Esophagus muscularis mucosa (tissue), 4 donors: ENCODE measurements at regions not wholly inside any gene's neighbourhood (a gene's known extent, or its start where the extent isn't known, plus 50 kb on each side); places are given as distances from the start of the nearest gene placed in this dataset.

Experiments used
- DNase-seq: peaks from one replicate; pipeline ENCODE4 v3.0.0-alpha.2; 2017; ENCODE audit errors: extremely low spot score
- H3K27ac ChIP-seq, 4 donors: fragments of 200-600 bp; sonication (generic); replicated peaks in 1 of 4; 1 replicate in 3 of 4; 2 replicates in 1 of 4; pipeline ENCODE4 v1.5.1; 2016 to 2019; ENCODE audit warnings: mild to moderate bottlenecking in 1 of 4
- H3K27me3 ChIP-seq, 4 donors: fragments of 200-600 bp; sonication (generic); one replicate each; pipeline versions ENCODE4 v1.5.1 to v1.6.0; 2016 to 2019
- H3K36me3 ChIP-seq, 4 donors: fragments of 200-600 bp; sonication (generic); one replicate each; pipeline ENCODE4 v1.5.1; 2016 to 2019
- H3K4me1 ChIP-seq, 4 donors: fragments of 200-600 bp; sonication (generic); one replicate each; pipeline ENCODE4 v1.5.1; 2016 to 2019
- H3K4me3 ChIP-seq, 4 donors: fragments of 200-600 bp; sonication (generic); 1 replicate in 2 of 4; 2 replicates in 2 of 4; pipeline ENCODE4 v1.5.1; 2016 to 2019; ENCODE audit warnings: mild to moderate bottlenecking in 4 of 4, moderate library complexity in 1 of 4
- H3K9me3 ChIP-seq, 4 donors: fragments of 200-600 bp; sonication (generic); 1 replicate in 3 of 4; 2 replicates in 1 of 4; pipeline ENCODE4 v1.5.1; 2016 to 2019
- EP300 ChIP-seq: sonication (generic); formaldehyde crosslinking; IDR thresholded peaks from one replicate; pipeline ENCODE4 v1.6.1; 2017; ENCODE audit warnings: antibody characterized with exemption
- POLR2A ChIP-seq: fragments of 450-650 bp; IDR thresholded peaks from one replicate; pipeline ENCODE4 v1.6.1; 2017; ENCODE audit warnings: antibody characterized with exemption, moderate library complexity, mild to moderate bottlenecking, low read depth
- POLR2AphosphoS5 ChIP-seq, 2 donors: sonication (generic); formaldehyde crosslinking; IDR thresholded peaks; one replicate each; pipeline ENCODE4 v1.6.1; 2017; ENCODE audit warnings: antibody characterized with exemption in 2 of 2
- WGBS: methylation state at CpG from one replicate; pipeline ENCODE4 v1.1.5; 2018; 5-methylcytosine and 5-hydroxymethylcytosine counted together
- intact Hi-C: fragments of 100-400 bp; cut with DNase I; formaldehyde crosslinking; loops from one replicate; pipeline ENCODE4 v1.15.1; 2023
- TF ChIP-seq, protein P1 (sequence below), 3 experiments: fragments of 200-600 bp in 2 of 3; fragments of 450-650 bp in 1 of 3; sonication (generic) in 2 of 3; IDR thresholded peaks; one replicate each; pipeline ENCODE4 v1.5.1; 2017 to 2019; ENCODE audit warnings: antibody characterized with exemption in 3 of 3, mild to moderate bottlenecking in 2 of 3, moderate library complexity in 1 of 3

DNA sequence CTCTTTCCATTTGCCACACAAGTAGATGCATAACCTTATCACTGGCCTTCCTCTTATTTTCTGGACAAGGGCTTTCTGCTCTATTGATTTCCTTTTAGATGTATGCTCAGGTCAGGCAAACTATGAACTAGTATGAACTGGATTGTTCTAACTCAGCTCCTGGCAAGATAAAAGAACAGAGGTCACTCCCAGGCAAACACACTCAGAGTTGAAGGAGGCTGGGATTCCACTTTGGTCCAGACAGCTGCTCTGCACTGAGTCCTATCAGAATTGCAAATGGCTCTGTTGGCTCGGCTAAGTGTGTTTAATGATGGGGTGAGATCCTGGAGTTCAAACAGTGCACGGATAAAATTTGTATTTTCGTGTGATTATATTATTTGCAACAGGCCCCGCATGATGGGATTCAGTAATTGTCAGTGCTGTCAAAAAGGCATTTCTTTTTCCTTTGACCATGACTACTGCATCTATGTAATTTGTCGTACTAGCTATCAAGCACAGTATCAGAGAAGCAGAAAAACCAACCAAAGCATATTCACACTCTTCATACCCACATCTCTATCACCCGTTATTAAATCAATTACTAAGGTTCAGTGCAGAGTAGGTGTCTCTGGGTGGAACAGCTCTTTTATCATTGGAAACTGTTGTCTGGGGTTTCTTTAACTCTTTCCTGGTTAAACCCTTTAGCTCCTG, 288.1 kb upstream of the PRKCQ start:
- H3K27ac ChIP-seq: no peak overlapping the region
- H3K4me3 ChIP-seq: no peak overlapping the region
- no peaks in the 10 kb centered on the region for H3K27me3 ChIP-seq
- TF ChIP-seq POLR2AphosphoS5 (IDR thresholded peaks at IDR 0.05): no peak
- no peak for TF ChIP-seq EP300
- 54% methylated on average over 6 of the region's 6 CpGs for WGBS
- no peaks in the 10 kb centered on the region for H3K4me1 ChIP-seq
- intact Hi-C loops: no loop called here
- H3K9me3 ChIP-seq: no peaks in the 10 kb centered on the region
- no peak for DNase-seq
- H3K36me3 ChIP-seq: no peaks in the 10 kb centered on the region

- TF ChIP-seq, protein P1, sequence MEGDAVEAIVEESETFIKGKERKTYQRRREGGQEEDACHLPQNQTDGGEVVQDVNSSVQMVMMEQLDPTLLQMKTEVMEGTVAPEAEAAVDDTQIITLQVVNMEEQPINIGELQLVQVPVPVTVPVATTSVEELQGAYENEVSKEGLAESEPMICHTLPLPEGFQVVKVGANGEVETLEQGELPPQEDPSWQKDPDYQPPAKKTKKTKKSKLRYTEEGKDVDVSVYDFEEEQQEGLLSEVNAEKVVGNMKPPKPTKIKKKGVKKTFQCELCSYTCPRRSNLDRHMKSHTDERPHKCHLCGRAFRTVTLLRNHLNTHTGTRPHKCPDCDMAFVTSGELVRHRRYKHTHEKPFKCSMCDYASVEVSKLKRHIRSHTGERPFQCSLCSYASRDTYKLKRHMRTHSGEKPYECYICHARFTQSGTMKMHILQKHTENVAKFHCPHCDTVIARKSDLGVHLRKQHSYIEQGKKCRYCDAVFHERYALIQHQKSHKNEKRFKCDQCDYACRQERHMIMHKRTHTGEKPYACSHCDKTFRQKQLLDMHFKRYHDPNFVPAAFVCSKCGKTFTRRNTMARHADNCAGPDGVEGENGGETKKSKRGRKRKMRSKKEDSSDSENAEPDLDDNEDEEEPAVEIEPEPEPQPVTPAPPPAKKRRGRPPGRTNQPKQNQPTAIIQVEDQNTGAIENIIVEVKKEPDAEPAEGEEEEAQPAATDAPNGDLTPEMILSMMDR (IDR thresholded peaks at IDR 0.05): no peak
- no peak for TF ChIP-seq EP300
- TF ChIP-seq POLR2A: no peak
- no peak for TF ChIP-seq POLR2AphosphoS5 (IDR thresholded peaks at IDR 0.05)
- H3K9me3 ChIP-seq: no peaks in the 10 kb centered on the region
- no peak overlapping the region for H3K4me3 ChIP-seq
- WGBS: 71% methylated on average over 2 of the region's 2 CpGs
- no peaks in the 10 kb centered on the region for H3K4me1 ChIP-seq
- H3K36me3 ChIP-seq: no peaks in the 10 kb centered on the region
- no peak for DNase-seq
- H3K27me3 ChIP-seq: no peaks in the 10 kb centered on the region
- intact Hi-C loops: no loop called here
- H3K27ac ChIP-seq: no peak overlapping the region
These were observed 286.7 kb upstream of the PRKCQ start for GRCh38 chr10:6866757-6867156.

DNA sequence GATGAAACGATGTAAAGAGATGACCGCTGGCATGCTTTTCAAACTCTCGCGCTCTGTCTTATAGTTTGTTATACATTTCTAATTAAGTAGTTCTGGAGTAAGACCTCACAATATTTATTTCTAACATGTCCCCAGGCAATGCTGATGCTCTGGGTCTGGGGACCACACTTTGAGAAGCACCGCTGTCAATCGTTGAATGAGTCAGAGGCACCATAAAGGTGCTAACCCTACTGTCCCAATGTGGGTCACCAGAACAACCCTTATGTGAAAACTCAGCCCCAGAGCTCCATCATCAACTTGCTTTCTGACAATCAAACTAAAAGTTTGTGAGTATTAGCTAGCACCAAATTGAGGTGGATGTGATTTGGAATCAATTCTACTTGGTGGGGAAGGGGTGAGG, 284.1 kb upstream of the PRKCQ start:
- WGBS: 94% methylated on average over 6 of the region's 6 CpGs
- intact Hi-C loops: no loop called here
- no peak for TF ChIP-seq POLR2AphosphoS5 (IDR thresholded peaks at IDR 0.05)
- TF ChIP-seq, protein P1 (IDR thresholded peaks at IDR 0.05): no peak
- no peak for TF ChIP-seq POLR2A
- no peak for TF ChIP-seq EP300
- no peaks in the 10 kb centered on the region for H3K4me1 ChIP-seq
- H3K36me3 ChIP-seq: no peaks in the 10 kb centered on the region
- H3K27me3 ChIP-seq: no peaks in the 10 kb centered on the region
- H3K9me3 ChIP-seq: no peaks in the 10 kb centered on the region
- no peak overlapping the region for H3K4me3 ChIP-seq
- H3K27ac ChIP-seq: no peak overlapping the region
- DNase-seq: no peak

DNA sequence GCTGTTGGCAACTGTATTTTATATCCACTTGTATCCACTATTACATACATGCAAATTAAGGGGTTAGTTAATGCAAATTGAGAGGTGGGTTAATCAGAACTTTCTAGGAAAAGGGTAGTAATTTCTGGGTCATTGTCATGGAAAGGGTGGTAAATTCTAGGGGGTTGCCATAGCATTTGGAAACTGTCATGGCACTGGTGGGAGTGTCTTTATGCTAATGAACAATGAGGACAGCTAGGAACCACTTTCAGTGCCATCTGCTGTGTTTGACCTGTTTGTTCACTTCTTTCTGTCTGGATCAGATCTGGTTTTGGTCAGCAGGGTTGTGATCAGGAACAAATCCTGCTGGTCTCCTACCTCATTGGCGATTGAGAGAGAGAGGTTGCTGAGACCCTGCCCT, 283.3 kb upstream of the PRKCQ start:
- DNase-seq: no peak
- TF ChIP-seq POLR2AphosphoS5 (IDR thresholded peaks at IDR 0.05): no peak
- TF ChIP-seq EP300: no peak
- TF ChIP-seq POLR2A: no peak
- TF ChIP-seq, protein P1 (IDR thresholded peaks at IDR 0.05): no peak
- WGBS: 100% methylated on average over 1 of the region's 1 CpG
- Histone ChIP-seq H3K4me3 (no peak overlapping the region), H3K27me3 (no peaks in the 10 kb centered on the region), H3K9me3 (no peaks in the 10 kb centered on the region), H3K36me3 (no peaks in the 10 kb centered on the region), H3K4me1 (no peaks in the 10 kb centered on the region), H3K27ac (no peak overlapping the region)
- intact Hi-C loops: no loop called here

DNA sequence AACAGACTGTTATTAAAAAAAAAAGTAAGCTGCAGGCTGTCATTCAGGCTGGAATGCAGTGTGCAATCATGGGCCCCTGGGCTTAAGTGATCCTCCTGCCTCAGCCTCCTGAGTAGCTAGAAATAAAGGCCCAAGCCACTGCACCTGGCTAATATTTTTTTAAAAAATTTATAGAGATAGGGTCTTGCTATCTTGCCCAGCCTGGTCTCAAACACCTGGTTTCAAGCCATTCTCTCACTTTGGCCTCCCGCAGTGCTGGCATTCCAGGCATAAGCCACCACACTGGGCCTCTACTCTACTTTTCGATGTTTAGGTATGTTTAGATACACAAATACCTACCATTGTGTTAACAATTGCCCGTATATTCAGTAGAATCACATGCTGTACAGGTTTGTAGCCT, 270.4 kb upstream of the PRKCQ start:
- no peak overlapping the region for H3K4me3 ChIP-seq
- WGBS: 85% methylated on average over 3 of the region's 3 CpGs
- DNase-seq: no peak
- H3K9me3 ChIP-seq: no peaks in the 10 kb centered on the region
- H3K36me3 ChIP-seq: no peaks in the 10 kb centered on the region
- intact Hi-C loops: no loop called here
- H3K27ac ChIP-seq: no peak overlapping the region
- H3K4me1 ChIP-seq: no peaks in the 10 kb centered on the region
- TF ChIP-seq POLR2AphosphoS5 (IDR thresholded peaks at IDR 0.05) (no peak), POLR2A (no peak), EP300 (no peak)
- TF ChIP-seq, protein P1 (IDR thresholded peaks at IDR 0.05): no peak
- H3K27me3 ChIP-seq: no peaks in the 10 kb centered on the region
